ENCODE measurements at regions not wholly inside any gene's neighbourhood (a gene's known extent, or its start where the extent isn't known, plus 50 kb on each side); places are given as distances from the start of the nearest gene placed in this dataset.

DNA sequence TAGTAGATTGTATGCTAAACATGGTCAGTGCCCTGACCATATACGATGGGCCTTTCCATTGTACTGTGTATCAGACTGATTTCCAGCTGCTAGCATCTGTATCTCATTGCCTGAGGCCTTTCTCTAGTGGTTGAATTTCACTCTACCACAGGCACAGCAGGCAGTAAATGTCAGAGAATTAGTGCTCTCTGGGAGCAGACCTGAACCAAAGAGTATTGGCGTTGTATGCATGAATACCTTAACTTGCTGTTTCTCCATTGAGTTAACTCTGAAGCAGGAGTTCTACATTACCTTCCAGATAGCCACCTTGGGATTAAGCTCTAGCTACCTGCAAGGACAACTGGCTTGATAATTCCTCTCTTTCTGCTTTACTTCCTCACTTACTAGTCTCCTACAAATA is 439.2 kb upstream of the EPHA3 start:
- TF ChIP-seq POLR2AphosphoS5 (IDR thresholded peaks at IDR 0.05) (no peak), EP300 (IDR thresholded peaks at IDR 0.05; ENCODE audit: low read depth) (no peak)

Data from transverse colon (tissue), 3 donors.